H1 (cell line): ENCODE measurements at regions not wholly inside any gene's neighbourhood (a gene's known extent, or its start where the extent isn't known, plus 50 kb on each side); places are given as distances from the start of the nearest gene placed in this dataset.

Experiments
- CTCF ChIA-PET: fragments of 300-600 bp; sonication (Branson Sonifier 250); formaldehyde crosslinking; loops from one replicate; lab custom pipeline; 2021; ENCODE audit not compliant: partially characterized antibody; lab: Charles Lee
- POLR2A ChIA-PET: fragments of 300-600 bp; sonication (Branson Sonifier 250); formaldehyde crosslinking; loops from one replicate; lab custom pipeline; 2021; ENCODE audit warnings: inconsistent platforms; ENCODE audit not compliant: partially characterized antibody; lab: Charles Lee
- DNase-seq, 2 experiments: peaks; one replicate each; pipeline versions ENCODE4 v3.0.0 to v3.0.0-alpha.2; 2010 to 2022; ENCODE audit warnings: low spot score in 2 of 2, low read depth in 1 of 2, mixed read lengths in 1 of 2
- FAIRE-seq: peaks from 2 replicates; lab custom pipeline; 2011; peaks lifted over from hg19 to GRCh38; lab: Jason Lieb, UNC
- H2AFZ ChIP-seq: 2 replicates; pipeline ENCODE4 v1.8.1; 2012; ENCODE audit warnings: low read length, inconsistent platforms
- H2AK5ac ChIP-seq: 2 replicates; pipeline ENCODE4 v1.6.1; 2013; ENCODE audit warnings: low read depth, low read length
- H2BK120ac ChIP-seq: replicated peaks from 2 replicates; pipeline ENCODE3; 2013; ENCODE audit warnings: low read depth, low read length, inconsistent platforms
- H2BK12ac ChIP-seq: 2 replicates; pipeline ENCODE4 v1.6.1; 2013; ENCODE audit warnings: low read depth, low read length
- H2BK15ac ChIP-seq: 2 replicates; pipeline ENCODE4 v1.6.1; 2013; ENCODE audit warnings: low read length
- H2BK20ac ChIP-seq: 2 replicates; pipeline ENCODE4 v1.6.1; 2013; ENCODE audit warnings: low read length
- H2BK5ac ChIP-seq: 2 replicates; pipeline ENCODE4 v1.6.1; 2013; ENCODE audit warnings: low read depth, low read length
- H3K14ac ChIP-seq: 2 replicates; pipeline ENCODE4 v1.6.1; 2013; ENCODE audit warnings: inconsistent platforms; ENCODE audit not compliant: insufficient read length
- H3K18ac ChIP-seq: 2 replicates; pipeline ENCODE4 v1.6.1; 2013; ENCODE audit warnings: low read length; ENCODE audit errors: extremely low read depth
- H3K23ac ChIP-seq: 2 replicates; pipeline ENCODE4 v1.6.1; 2013; ENCODE audit warnings: inconsistent platforms; ENCODE audit not compliant: insufficient read length
- H3K23me2 ChIP-seq: 2 replicates; pipeline ENCODE4 v1.6.1; 2013; ENCODE audit warnings: low read depth, low read length
- H3K27ac ChIP-seq: 2 replicates; pipeline ENCODE4 v1.6.1; 2011; ENCODE audit warnings: low read depth, low read length, inconsistent platforms
- H3K27me3 ChIP-seq, 4 experiments: replicated peaks in 1 of 4; 1 replicate in 1 of 4; 2 replicates in 3 of 4; pipeline versions ENCODE4 v1.6.1 to v1.8.1; 2011 to 2013; ENCODE audit warnings: low read length in 3 of 4, mild to moderate bottlenecking in 3 of 4, inconsistent platforms in 2 of 4, mixed read lengths in 2 of 4, moderate library complexity in 1 of 4; ENCODE audit not compliant: control insufficient read depth in 3 of 4, insufficient read depth in 3 of 4; ENCODE audit errors: extremely low read depth in 1 of 4
- H3K36me3 ChIP-seq, 4 experiments: 2 replicates each; pipeline versions ENCODE4 v1.6.1 to v1.8.1; 2011 to 2013; ENCODE audit warnings: mild to moderate bottlenecking in 4 of 4, low read length in 3 of 4, moderate library complexity in 2 of 4, control low read depth in 1 of 4, inconsistent platforms in 1 of 4; ENCODE audit not compliant: insufficient read depth in 4 of 4, control insufficient read depth in 2 of 4
- H3K4ac ChIP-seq: replicated peaks from 2 replicates; pipeline ENCODE3; 2013; ENCODE audit warnings: low read length, low read depth, mixed read lengths, inconsistent platforms; ENCODE audit not compliant: insufficient read length
- H3K4me1 ChIP-seq, 4 experiments: replicated peaks in 1 of 4; 1 replicate in 1 of 4; 2 replicates in 3 of 4; pipeline versions ENCODE4 v1.6.1 to v1.8.1; 2011 to 2013; ENCODE audit warnings: low read length in 3 of 4, inconsistent platforms in 2 of 4, mixed read lengths in 1 of 4; ENCODE audit not compliant: insufficient read depth in 4 of 4, control insufficient read depth in 3 of 4
- H3K4me2 ChIP-seq, 2 experiments: 2 replicates each; pipeline versions ENCODE4 v1.6.1 to v1.8.1; 2011 to 2013; ENCODE audit warnings: low read depth in 2 of 2, low read length in 2 of 2, control low read depth in 1 of 2, inconsistent platforms in 1 of 2, mild to moderate bottlenecking in 1 of 2; ENCODE audit not compliant: insufficient read depth in 1 of 2
- H3K4me3 ChIP-seq, 4 experiments: fragments of 200-600, 300-600 bp in 1 of 4; sonication (generic), shearing (Covaris generic), sonication (Bioruptor Twin) in 1 of 4; 2 replicates each; pipeline versions ENCODE4 v1.5.1 to v1.8.1; 2011 to 2016; ENCODE audit warnings: low read length in 4 of 4, low read depth in 3 of 4, control low read depth in 2 of 4, inconsistent platforms in 2 of 4, mild to moderate bottlenecking in 2 of 4, mixed read lengths in 1 of 4, moderate library complexity in 1 of 4; ENCODE audit not compliant: insufficient read depth in 2 of 4; ENCODE audit errors: extremely low read depth in 1 of 4
- H3K56ac ChIP-seq: replicated peaks from 2 replicates; pipeline ENCODE3; 2013; ENCODE audit warnings: low read depth, mild to moderate bottlenecking, mixed read lengths, low read length, inconsistent platforms; ENCODE audit not compliant: insufficient read length
- H3K79me1 ChIP-seq: 2 replicates; pipeline ENCODE4 v1.6.1; 2013; ENCODE audit warnings: low read depth, low read length, control low read depth
- H3K79me2 ChIP-seq, 2 experiments: 2 replicates each; pipeline versions ENCODE4 v1.6.1 to v1.8.1; 2012 to 2013; ENCODE audit warnings: low read length in 2 of 2, mild to moderate bottlenecking in 2 of 2, inconsistent platforms in 1 of 2; ENCODE audit not compliant: insufficient read depth in 2 of 2, control insufficient read depth in 1 of 2
- H3K9ac ChIP-seq, 4 experiments: replicated peaks in 1 of 4; 1 replicate in 1 of 4; 2 replicates in 3 of 4; pipeline versions ENCODE4 v1.6.1 to v1.8.1; 2011 to 2013; ENCODE audit warnings: low read depth in 3 of 4, low read length in 3 of 4, control low read depth in 2 of 4, mild to moderate bottlenecking in 2 of 4, moderate library complexity in 2 of 4, inconsistent platforms in 1 of 4; ENCODE audit errors: extremely low read depth in 1 of 4
- H3K9me3 ChIP-seq, 2 experiments: 2 replicates each; pipeline versions ENCODE4 v1.6.1 to v1.8.1; 2012 to 2013; ENCODE audit warnings: mild to moderate bottlenecking in 2 of 2, moderate library complexity in 2 of 2, control low read depth in 1 of 2, inconsistent platforms in 1 of 2, low read depth in 1 of 2, low read length in 1 of 2, mixed read lengths in 1 of 2; ENCODE audit not compliant: insufficient read depth in 2 of 2
- H4K20me1 ChIP-seq, 2 experiments: replicated peaks in 1 of 2; 2 replicates each; pipeline versions ENCODE3 to v1.8.1; 2011 to 2013; ENCODE audit warnings: inconsistent platforms in 2 of 2, low read length in 2 of 2, mild to moderate bottlenecking in 1 of 2; ENCODE audit not compliant: insufficient read depth in 2 of 2, control insufficient read depth in 1 of 2
- H4K5ac ChIP-seq: 2 replicates; pipeline ENCODE4 v1.6.1; 2013; ENCODE audit warnings: low read length, low read depth, mixed read lengths, inconsistent platforms; ENCODE audit not compliant: insufficient read length
- H4K8ac ChIP-seq: 2 replicates; pipeline ENCODE4 v1.8.0; 2013; ENCODE audit warnings: mild to moderate bottlenecking, moderate library complexity, low read length, inconsistent platforms; ENCODE audit not compliant: insufficient read depth; ENCODE audit errors: extremely low read depth
- H4K91ac ChIP-seq: replicated peaks from 2 replicates; pipeline ENCODE3; 2013; ENCODE audit warnings: low read length, mixed read lengths, inconsistent platforms; ENCODE audit not compliant: insufficient read length
- ASH2L ChIP-seq: fragments of 200-600, 300-600 bp; sonication (generic); IDR thresholded peaks from one replicate; pipeline ENCODE4 v1.7.1; 2017; ENCODE audit warnings: low read length
- CREB1 ChIP-seq: IDR thresholded peaks from 2 replicates; pipeline ENCODE4 v1.6.1; 2012; ENCODE audit warnings: inconsistent platforms
- CTBP2 ChIP-seq: IDR thresholded peaks from 2 replicates; pipeline ENCODE4 v1.7.0; 2011; ENCODE audit warnings: borderline replicate concordance, mild to moderate bottlenecking, moderate library complexity, mixed read lengths, low read length; ENCODE audit not compliant: insufficient read depth, insufficient read length
- EGR1 ChIP-seq: IDR thresholded peaks from 2 replicates; pipeline ENCODE4 v1.6.1; 2011; ENCODE audit warnings: low read depth, low read length, borderline replicate concordance
- EP300 ChIP-seq, 2 experiments: IDR thresholded peaks; 1 replicate in 1 of 2; 2 replicates in 1 of 2; pipeline ENCODE4 v1.6.1; 2011 to 2012; ENCODE audit warnings: low read depth in 2 of 2, low read length in 2 of 2, mild to moderate bottlenecking in 2 of 2, borderline replicate concordance in 1 of 2, inconsistent platforms in 1 of 2, moderate library complexity in 1 of 2
- FOSL1 ChIP-seq: IDR thresholded peaks from 2 replicates; pipeline ENCODE4 v1.6.1; 2011; ENCODE audit warnings: mild to moderate bottlenecking, low read depth, low read length, moderate library complexity; ENCODE audit not compliant: insufficient read depth
- HDAC6 ChIP-seq: IDR thresholded peaks from one replicate; pipeline ENCODE4 v1.7.1; 2012; ENCODE audit warnings: low read depth, mild to moderate bottlenecking, inconsistent platforms, low read length, moderate library complexity
- JUN ChIP-seq: IDR thresholded peaks from 2 replicates; pipeline ENCODE4 v1.6.1; 2011; ENCODE audit warnings: low read depth, mild to moderate bottlenecking, improper control_type of control experiment, low read length
- KDM4A ChIP-seq: IDR thresholded peaks from one replicate; pipeline ENCODE4 v1.7.1; 2012; ENCODE audit warnings: low read depth, mild to moderate bottlenecking, moderate library complexity, low read length, inconsistent platforms; ENCODE audit not compliant: severe bottlenecking
- MAX ChIP-seq: IDR thresholded peaks from 2 replicates; pipeline ENCODE4 v1.6.1; 2012; ENCODE audit warnings: inconsistent platforms
- NANOG ChIP-seq: IDR thresholded peaks from 2 replicates; pipeline ENCODE4 v1.6.1; 2011; ENCODE audit warnings: low read length, low read depth, mild to moderate bottlenecking, inconsistent platforms; ENCODE audit not compliant: insufficient read depth, poor library complexity, severe bottlenecking
- PHF8 ChIP-seq: fragments of 200-600 bp; sonication (generic); conservative IDR thresholded peaks from 2 replicates; pipeline ENCODE4 v1.7.1; 2012; ENCODE audit warnings: low read depth, mild to moderate bottlenecking, inconsistent platforms, low read length, moderate library complexity
- SIRT6 ChIP-seq: IDR thresholded peaks from one replicate; pipeline ENCODE4 v1.7.1; 2012; ENCODE audit warnings: low read length, inconsistent platforms
- SIX5 ChIP-seq: IDR thresholded peaks from 2 replicates; pipeline ENCODE4 v1.6.1; 2011; ENCODE audit warnings: mild to moderate bottlenecking, low read depth, low read length
- WGBS, 2 experiments: shearing (Covaris generic) in 1 of 2; methylation state at CpG; one replicate each; pipeline versions ENCODE4 v1.1.6 to v1.1.7; 2013 to 2015; ENCODE audit warnings: low lambda C conversion rate in 2 of 2, mixed read lengths in 2 of 2, inconsistent platforms in 1 of 2, low coverage in 1 of 2, missing lambda C conversion rate in 1 of 2; ENCODE audit not compliant: insufficient replicate concordance in 2 of 2, insufficient coverage in 1 of 2, insufficient read length in 1 of 2; ENCODE audit errors: extremely low coverage in 1 of 2, missing lambda C conversion rate in 1 of 2; 5-methylcytosine and 5-hydroxymethylcytosine counted together

DNA sequence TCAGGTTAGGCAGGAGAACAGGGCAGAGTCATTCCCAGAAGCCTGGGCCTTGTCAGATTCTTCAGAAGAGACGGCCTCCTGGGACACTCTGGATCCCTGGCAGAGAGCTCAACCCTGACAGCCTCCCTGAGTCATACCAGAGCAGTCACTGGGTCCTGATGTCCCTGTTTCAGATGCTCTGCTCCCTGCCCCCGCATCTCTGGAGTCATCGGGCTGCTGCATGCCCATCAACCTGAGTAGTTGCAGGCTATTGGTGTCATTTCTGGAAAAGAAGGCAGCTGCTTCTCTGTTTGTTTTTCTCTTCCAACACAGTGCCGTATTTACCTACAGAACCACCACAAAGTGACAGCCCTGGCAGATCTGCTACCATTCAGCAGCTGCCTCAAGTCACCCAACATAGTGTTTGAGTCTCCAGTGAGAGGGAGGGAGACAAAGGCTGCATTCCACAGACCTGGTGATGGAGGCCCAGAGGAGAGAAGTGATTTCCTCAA lies 145.1 kb downstream of the B3GNT2 start:
- H2BK5ac ChIP-seq = no peak overlapping the region
- 89% methylated on average over 4 of the region's 4 CpGs; no CpG with 5 or more reads in 1 of the 2 experiments for WGBS, 2 experiments
- H3K56ac ChIP-seq = no peak overlapping the region
- peak overlapping the region; percentile 7 for H2BK120ac ChIP-seq
- no peak overlapping the region for H3K4ac ChIP-seq
- H2BK12ac ChIP-seq = no peak overlapping the region; the same call in 1 of the 2 replicates
- H2BK15ac ChIP-seq = no peak overlapping the region
- H3K14ac ChIP-seq = no peak overlapping the region
- no peak overlapping the region for H3K23ac ChIP-seq
- POLR2A ChIA-PET = interaction anchor here (0.7 kb wide), 1 partner anchor 12 kb away, joined by 3 read pairs; no protein-coding TSS in a partner anchor
- peaks cover 0 to 7% (median 2%) of the 10 kb centered on the region in 4 experiments; a peak in 3 of 7 replicates for H3K4me1 ChIP-seq
- no peaks in the 10 kb centered on the region for H3K79me1 ChIP-seq
- FAIRE-seq (no peak), DNase-seq (no peak)
- no peak overlapping the region for H3K27ac ChIP-seq
- H3K9ac ChIP-seq = no peak overlapping the region
- no peak overlapping the region for H3K4me3 ChIP-seq
- no peaks in the 10 kb centered on the region for H3K79me2 ChIP-seq
- no peak overlapping the region for H4K5ac ChIP-seq
- no peak overlapping the region for H4K8ac ChIP-seq
- peak overlapping the region; percentile 67; the same call in 1 of the 2 replicates for H2BK20ac ChIP-seq
- H3K23me2 ChIP-seq = no peaks in the 10 kb centered on the region; the same call in 1 of the 2 replicates
- no peak overlapping the region for H4K91ac ChIP-seq
- peak overlapping the region in 1 of 2 experiments; percentile 14; a peak in 1 of 4 replicates for H3K4me2 ChIP-seq
- CTCF ChIA-PET = interaction anchor here (1.1 to 1.9 kb wide), 3 partner anchors 14 to 125 kb away, joined by 3 to 6 read pairs (median 4); no protein-coding TSS in a partner anchor
- no peaks in the 10 kb centered on the region for H4K20me1 ChIP-seq
- no peaks in the 10 kb centered on the region for H3K9me3 ChIP-seq
- H3K18ac ChIP-seq = peak overlapping the region; percentile 20; the same call in 1 of the 2 replicates
- H3K36me3 ChIP-seq = no peaks in the 10 kb centered on the region
- no peak overlapping the region for H2AK5ac ChIP-seq
- H3K27me3 ChIP-seq = no peaks in the 10 kb centered on the region
- peak overlapping the region; percentile 42; the same call in 1 of the 2 replicates for H2AFZ ChIP-seq
- TF ChIP-seq EP300 (IDR thresholded peaks at IDR 0.05; ENCODE audit: borderline replicate concordance in 1 of 2, low read depth in 2 of 2, low read length in 2 of 2) (no peak), ASH2L (no peak), JUN (no peak), FOSL1 (no peak), CREB1 (no peak), HDAC6 (no peak), EGR1 (no peak), MAX (no peak), SIRT6 (no peak), SIX5 (no peak), PHF8 (no peak), KDM4A (no peak), CTBP2 (no peak), NANOG (no peak)
